HFF-Myc (cell line): ENCODE measurements at regions not wholly inside any gene's neighbourhood (a gene's known extent, or its start where the extent isn't known, plus 50 kb on each side); places are given as distances from the start of the nearest gene placed in this dataset.

Experiments used
- DNase-seq: peaks from one replicate; pipeline ENCODE4 v3.0.0-alpha.2; 2011; ENCODE audit warnings: low read depth; ENCODE audit errors: extremely low read depth
- H3K4me3 ChIP-seq: replicated peaks from 2 replicates; pipeline ENCODE4 v1.5.1; 2011; ENCODE audit warnings: low read depth, mild to moderate bottlenecking, control low read depth, low read length
- TF ChIP-seq, protein P1 (sequence below): IDR thresholded peaks from 2 replicates; pipeline ENCODE4 v1.5.1; 2012; ENCODE audit warnings: mild to moderate bottlenecking, low read depth, low read length, control low read depth; ENCODE audit errors: missing control alignments

DNA sequence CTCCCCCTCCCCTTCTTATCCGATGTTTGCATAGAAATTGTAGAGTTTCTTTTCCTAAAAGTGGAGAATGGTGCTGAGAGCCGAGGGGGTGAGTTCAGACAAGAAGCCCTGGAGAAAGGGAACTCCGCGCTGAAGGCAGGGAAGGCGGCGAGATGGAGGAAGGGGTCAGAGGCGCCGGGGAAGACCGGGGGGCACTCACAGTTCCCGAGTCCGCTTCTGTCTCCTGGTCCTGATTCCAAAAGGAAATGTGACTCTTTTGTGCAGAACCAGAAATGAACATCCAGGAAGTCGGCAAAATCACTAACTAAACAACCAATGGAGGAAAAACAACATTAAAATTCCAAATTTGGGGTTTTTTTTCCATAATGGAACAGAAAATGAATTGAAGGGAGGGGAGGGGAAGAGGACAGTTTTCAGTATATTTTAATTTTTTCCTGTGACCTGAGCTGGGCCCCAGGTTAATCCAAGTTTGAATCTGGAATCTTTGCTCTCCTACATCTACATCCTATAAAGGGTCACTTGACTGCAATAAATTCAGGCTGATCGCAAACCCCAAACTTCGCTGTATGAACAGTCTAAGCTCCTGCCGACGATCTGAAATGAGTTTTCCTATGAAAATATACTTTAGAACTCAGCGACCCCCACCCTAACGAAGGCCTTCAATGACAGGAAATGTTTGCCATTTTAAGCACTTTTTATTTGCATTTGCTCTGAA, 252.3 kb downstream of the C16orf95 start:
- H3K4me3 ChIP-seq = no peak overlapping the region
- TF ChIP-seq, protein P1, sequence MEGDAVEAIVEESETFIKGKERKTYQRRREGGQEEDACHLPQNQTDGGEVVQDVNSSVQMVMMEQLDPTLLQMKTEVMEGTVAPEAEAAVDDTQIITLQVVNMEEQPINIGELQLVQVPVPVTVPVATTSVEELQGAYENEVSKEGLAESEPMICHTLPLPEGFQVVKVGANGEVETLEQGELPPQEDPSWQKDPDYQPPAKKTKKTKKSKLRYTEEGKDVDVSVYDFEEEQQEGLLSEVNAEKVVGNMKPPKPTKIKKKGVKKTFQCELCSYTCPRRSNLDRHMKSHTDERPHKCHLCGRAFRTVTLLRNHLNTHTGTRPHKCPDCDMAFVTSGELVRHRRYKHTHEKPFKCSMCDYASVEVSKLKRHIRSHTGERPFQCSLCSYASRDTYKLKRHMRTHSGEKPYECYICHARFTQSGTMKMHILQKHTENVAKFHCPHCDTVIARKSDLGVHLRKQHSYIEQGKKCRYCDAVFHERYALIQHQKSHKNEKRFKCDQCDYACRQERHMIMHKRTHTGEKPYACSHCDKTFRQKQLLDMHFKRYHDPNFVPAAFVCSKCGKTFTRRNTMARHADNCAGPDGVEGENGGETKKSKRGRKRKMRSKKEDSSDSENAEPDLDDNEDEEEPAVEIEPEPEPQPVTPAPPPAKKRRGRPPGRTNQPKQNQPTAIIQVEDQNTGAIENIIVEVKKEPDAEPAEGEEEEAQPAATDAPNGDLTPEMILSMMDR = no peak
- no peak for DNase-seq

DNA sequence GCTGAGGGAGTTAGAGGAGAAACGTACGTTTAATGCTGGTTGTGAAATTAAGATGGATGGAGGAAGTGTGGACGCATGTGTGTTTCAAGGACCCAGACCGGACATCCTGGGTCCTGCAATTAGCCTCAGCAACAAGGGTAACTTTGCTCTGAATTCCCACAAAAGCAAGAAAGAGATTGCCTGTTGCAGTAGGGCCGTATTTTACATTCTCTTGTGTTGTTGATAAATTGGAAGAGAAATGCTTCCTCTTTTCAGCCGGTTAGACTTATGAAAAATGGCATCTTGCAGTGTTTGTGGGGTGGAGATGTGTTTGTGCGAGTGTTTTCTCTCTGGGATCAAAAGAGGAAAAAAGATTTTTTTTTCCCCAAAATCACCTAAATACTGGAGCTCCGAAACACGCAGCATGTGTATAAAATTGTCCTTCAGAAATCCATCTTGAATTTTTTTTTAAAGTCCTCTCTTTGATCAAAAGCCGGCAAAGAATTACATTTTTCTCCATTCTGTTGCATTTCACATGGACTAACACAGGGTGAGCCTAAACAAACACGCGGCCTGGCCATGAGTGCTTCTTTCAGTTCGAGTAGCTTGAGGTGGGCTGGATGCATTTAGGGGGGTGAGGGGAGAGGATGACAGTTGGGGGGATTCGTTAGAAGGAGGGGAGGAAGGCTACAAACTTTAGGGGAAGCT, 251.6 kb downstream of the C16orf95 start:
- H3K4me3 ChIP-seq = no peak overlapping the region
- no peak for DNase-seq
- TF ChIP-seq, protein P1 = no peak

DNA sequence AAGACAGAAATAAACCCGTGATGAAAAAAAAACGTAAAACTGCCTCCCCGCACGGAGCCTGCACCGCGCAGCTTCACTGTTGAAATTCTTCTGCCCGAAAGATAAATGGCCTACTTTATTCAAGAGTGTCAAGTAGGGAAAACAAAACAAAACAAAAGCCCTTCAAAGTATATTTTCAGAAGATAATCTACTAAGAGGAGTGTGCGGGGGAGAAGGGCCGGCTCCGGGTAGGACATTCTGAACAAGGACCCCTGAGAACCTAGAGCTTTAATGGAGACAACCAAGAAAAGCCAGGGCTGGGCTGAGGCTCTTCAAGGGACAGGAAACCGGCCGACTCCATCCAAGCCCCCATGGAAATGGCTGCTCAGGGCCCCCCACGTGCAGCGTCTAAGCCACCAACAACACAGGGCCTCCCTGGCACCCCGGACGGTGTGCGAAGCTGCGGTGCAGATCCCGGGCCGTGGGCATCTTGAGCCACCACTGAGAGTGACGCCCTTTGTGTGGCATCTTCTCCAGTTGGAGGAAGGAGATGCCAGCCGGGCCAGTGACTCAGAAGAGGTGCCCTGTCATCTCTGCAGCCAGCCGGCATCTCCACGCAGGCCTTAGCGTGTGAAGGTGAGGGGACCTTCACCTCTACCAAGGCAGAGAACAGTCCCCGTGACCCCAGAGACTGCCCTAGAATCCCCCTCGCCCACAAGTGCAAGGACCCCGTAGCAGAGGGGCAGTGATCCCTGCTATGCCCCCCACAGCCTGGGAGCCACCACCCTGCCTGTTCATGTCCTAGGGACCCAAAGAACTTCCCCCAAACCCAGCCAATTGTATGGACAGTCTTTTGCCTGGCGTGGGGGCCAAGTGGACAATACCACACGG, 250.8 kb downstream of the C16orf95 start:
- TF ChIP-seq, protein P1 = no peak
- no peak overlapping the region for H3K4me3 ChIP-seq
- no peak for DNase-seq

DNA sequence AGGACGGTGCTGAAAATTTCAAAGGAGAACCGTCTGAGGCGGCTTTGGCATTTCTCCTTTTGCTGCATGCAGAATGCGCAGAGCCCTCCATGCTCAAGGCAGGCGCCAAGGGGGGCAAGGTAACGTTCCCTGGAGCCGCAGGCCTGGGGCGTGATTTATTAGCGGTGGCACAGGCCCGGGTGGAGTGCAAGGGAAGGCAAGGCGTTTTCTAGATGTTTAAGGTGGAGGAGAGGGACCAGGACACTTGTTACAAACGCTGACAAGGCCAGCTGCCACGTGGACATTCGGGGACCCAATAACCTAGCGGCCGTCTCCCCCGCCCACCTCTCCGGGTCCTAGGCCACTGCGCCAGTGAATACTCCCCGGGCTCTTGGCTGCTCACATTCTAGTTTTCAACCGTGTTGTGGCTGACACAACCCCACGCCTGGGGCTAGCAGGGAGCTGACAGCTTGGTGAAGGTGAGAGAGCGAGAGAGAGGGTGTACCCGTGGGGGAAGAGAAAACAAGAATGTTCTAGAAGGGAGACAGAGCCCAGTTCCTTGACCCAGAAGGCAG, 250.1 kb downstream of the C16orf95 start:
- H3K4me3 ChIP-seq = no peak overlapping the region
- DNase-seq = no peak
- TF ChIP-seq, protein P1 = no peak

DNA sequence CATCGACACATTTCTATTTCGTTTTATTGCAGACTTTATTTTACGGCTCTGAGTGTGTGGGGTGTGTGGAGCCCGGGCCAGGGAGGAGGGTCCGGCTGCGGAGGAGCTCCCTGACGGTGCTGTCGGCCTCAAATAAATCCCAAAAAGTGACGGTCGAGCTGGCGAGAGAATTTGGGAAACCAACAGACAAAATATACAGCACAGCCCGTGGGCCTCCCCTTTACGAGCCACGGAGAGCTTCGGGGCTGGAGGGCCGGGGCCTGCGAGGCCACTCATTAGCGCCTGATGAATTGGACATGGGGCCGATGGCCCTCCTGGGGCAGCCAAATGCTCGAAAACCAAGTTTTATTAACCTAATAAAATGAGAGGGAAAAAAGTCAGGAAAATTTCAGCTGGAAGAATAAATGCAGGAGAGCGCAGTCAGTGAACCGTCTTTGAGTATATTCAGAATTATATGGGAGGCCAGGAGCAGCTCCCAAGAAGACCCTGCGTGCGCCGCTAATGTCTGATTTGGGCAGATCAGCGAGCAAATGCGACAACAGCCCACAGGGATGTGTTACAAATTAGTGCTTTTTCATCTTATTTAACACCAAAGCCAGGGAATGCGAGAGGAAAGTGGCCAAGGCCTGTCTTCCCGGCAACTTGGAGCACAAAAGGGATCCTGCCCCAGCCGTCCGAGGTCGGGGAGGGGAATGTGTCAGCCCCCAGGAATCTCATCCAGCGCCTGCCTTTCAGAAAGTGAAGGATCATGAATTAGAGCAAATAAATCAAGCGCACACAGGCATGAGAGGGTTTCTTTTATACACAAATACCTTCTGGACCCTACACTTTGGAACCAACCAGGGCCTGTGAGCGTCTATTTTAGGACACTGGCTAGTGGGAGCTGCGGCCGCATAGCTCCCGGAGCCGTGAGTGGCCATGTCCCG, 249.1 kb downstream of the C16orf95 start:
- TF ChIP-seq, protein P1 = no peak
- no peak overlapping the region for H3K4me3 ChIP-seq
- DNase-seq = no peak

DNA sequence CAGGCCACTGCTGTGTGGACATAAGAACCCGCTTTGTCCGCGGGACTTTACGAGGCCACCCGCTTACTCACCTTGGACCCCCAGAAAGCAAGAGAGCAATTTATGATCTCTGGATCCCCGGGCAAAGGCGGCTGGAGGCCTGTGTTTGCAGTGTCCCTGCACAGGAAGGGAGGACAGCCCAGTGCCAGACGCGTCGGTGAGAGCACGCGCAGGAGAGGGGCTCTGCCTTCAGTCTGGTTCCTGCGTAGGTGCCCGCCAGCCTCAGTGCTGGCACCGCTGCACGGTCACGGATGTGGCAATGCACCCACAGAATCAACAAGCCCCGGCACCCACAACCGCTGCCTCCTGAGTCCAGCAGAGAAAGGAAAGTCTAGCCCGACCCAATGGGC, 248.4 kb downstream of the C16orf95 start:
- TF ChIP-seq, protein P1 = no peak
- no peak for DNase-seq
- no peak overlapping the region for H3K4me3 ChIP-seq
